Activated CD4-positive, alpha-beta T cell treated with anti-CD3 and anti-CD28 coated beads for 36 hours (primary cell): ENCODE measurements at regions not wholly inside any gene's neighbourhood (a gene's known extent, or its start where the extent isn't known, plus 50 kb on each side); places are given as distances from the start of the nearest gene placed in this dataset.

Experiments used
- ATAC-seq: fragments of 200-7000 bp; cut with Tn5 transposase; one replicate; pipeline ENCODE4 v1.10.0; 2021; ENCODE audit warnings: mild to moderate bottlenecking, moderate library complexity
- CTCF ChIA-PET: fragments of 350-600 bp; sonication (Branson Sonifier 250); formaldehyde crosslinking; loops from one replicate; lab custom pipeline; 2021; ENCODE audit warnings: antibody characterized with exemption; lab: Charles Lee
- POLR2A ChIA-PET: fragments of 350-600 bp; sonication (Branson Sonifier 250); formaldehyde crosslinking; loops from one replicate; lab custom pipeline; 2021; ENCODE audit warnings: antibody characterized with exemption, inconsistent platforms; lab: Charles Lee
- DNase-seq: peaks from one replicate; pipeline ENCODE4 v3.0.0-alpha.2; 2020
- H3K27ac Mint-ChIP-seq: one replicate; pipeline ENCODE4 v1.8.0; 2021; ENCODE audit warnings: mixed read lengths
- H3K27me3 Mint-ChIP-seq: one replicate; pipeline ENCODE4 v1.8.0; 2021; ENCODE audit warnings: mixed read lengths
- H3K36me3 Mint-ChIP-seq: one replicate; pipeline ENCODE4 v1.8.0; 2021; ENCODE audit warnings: low read depth, mixed read lengths
- H3K4me1 Mint-ChIP-seq: one replicate; pipeline ENCODE4 v1.8.0; 2021; ENCODE audit warnings: mixed read lengths
- H3K4me3 Mint-ChIP-seq: one replicate; pipeline ENCODE4 v1.8.0; 2021; ENCODE audit warnings: mild to moderate bottlenecking, moderate library complexity, mixed read lengths
- H3K9me3 Mint-ChIP-seq: one replicate; pipeline ENCODE4 v1.8.0; 2021; ENCODE audit warnings: low read depth, mixed read lengths
- intact Hi-C, 2 experiments: fragments of 100-400 bp; cut with DNase I in 1 of 2; cut with micrococcal nuclease in 1 of 2; formaldehyde crosslinking; loops; one replicate each; pipeline versions ENCODE4 v1.14.2 to v1.15.1; 2022 to 2024; cut with DNase I, micrococcal nuclease

- no peaks in the 10 kb centered on the region for H3K27me3 Mint-ChIP-seq
- H3K4me1 Mint-ChIP-seq = no peaks in the 10 kb centered on the region
- no peaks in the 10 kb centered on the region for H3K36me3 Mint-ChIP-seq
- peaks cover 9% of the 10 kb centered on the region for H3K9me3 Mint-ChIP-seq
- POLR2A ChIA-PET = no interaction called here
- no peak overlapping the region for H3K27ac Mint-ChIP-seq
- ATAC-seq (no peak), DNase-seq (no peak)
- intact Hi-C loops = no loop called here
- no peak overlapping the region for H3K4me3 Mint-ChIP-seq
- CTCF ChIA-PET = no interaction called here
These were observed 561.1 kb downstream of the PRDM9 start for GRCh38 chr5:24068524-24068923.

- Mint-ChIP-seq H3K27me3 (no peaks in the 10 kb centered on the region), H3K9me3 (peaks cover 4% of the 10 kb centered on the region), H3K27ac (no peak overlapping the region), H3K36me3 (no peaks in the 10 kb centered on the region), H3K4me3 (no peak overlapping the region), H3K4me1 (no peaks in the 10 kb centered on the region)
- POLR2A ChIA-PET = no interaction called here
- CTCF ChIA-PET = no interaction called here
- DNase-seq = no peak
- ATAC-seq = no peak
- intact Hi-C loops = no loop called here
These were observed 565.7 kb downstream of the PRDM9 start for GRCh38 chr5:24073107-24073506.

- no peaks in the 10 kb centered on the region for H3K36me3 Mint-ChIP-seq
These were observed 564.7 kb downstream of the CDH10 start for GRCh38 chr5:24080046-24080445.

GRCh38 chr5:24094081-24094679 is 550.6 kb downstream of the CDH10 start:
- H3K36me3 Mint-ChIP-seq = no peaks in the 10 kb centered on the region
- POLR2A ChIA-PET = no interaction called here

More at GRCh38 chr5:24080046-24080445, 564.7 kb downstream of the CDH10 start:
- intact Hi-C loops = no loop called here
- Mint-ChIP-seq H3K9me3 (peaks cover 8% of the 10 kb centered on the region), H3K4me1 (no peaks in the 10 kb centered on the region), H3K27me3 (no peaks in the 10 kb centered on the region), H3K4me3 (no peak overlapping the region), H3K27ac (no peak overlapping the region)
- DNase-seq (no peak), ATAC-seq (no peak)
- ChIA-PET CTCF (no interaction called here), POLR2A (no interaction called here)

GRCh38 chr5:24102010-24102409 is 542.8 kb downstream of the CDH10 start:
- intact Hi-C loops = no loop called here
- CTCF ChIA-PET = no interaction called here
- no peaks in the 10 kb centered on the region for H3K36me3 Mint-ChIP-seq
- no peaks in the 10 kb centered on the region for H3K4me1 Mint-ChIP-seq
- H3K27ac Mint-ChIP-seq = no peak overlapping the region
- peaks cover 4% of the 10 kb centered on the region for H3K9me3 Mint-ChIP-seq
- H3K27me3 Mint-ChIP-seq = no peaks in the 10 kb centered on the region
- POLR2A ChIA-PET = no interaction called here
- ATAC-seq (no peak), DNase-seq (no peak)
- no peak overlapping the region for H3K4me3 Mint-ChIP-seq

More at GRCh38 chr5:24094081-24094679, 550.6 kb downstream of the CDH10 start:
- Mint-ChIP-seq H3K27ac (no peak overlapping the region), H3K4me3 (no peak overlapping the region), H3K9me3 (peaks cover 20% of the 10 kb centered on the region), H3K27me3 (no peaks in the 10 kb centered on the region), H3K4me1 (no peaks in the 10 kb centered on the region)
- no peak for DNase-seq
- ATAC-seq = no peak
- CTCF ChIA-PET = no interaction called here
- intact Hi-C loops = no loop called here

GRCh38 chr5:24103451-24104023 is 541.2 kb downstream of the CDH10 start:
- POLR2A ChIA-PET = no interaction called here
- no peak overlapping the region for H3K27ac Mint-ChIP-seq
- no peaks in the 10 kb centered on the region for H3K36me3 Mint-ChIP-seq
- no peak for ATAC-seq
- H3K27me3 Mint-ChIP-seq = no peaks in the 10 kb centered on the region
- CTCF ChIA-PET = no interaction called here
- no peak for DNase-seq
- intact Hi-C loops = no loop called here
- no peak overlapping the region for H3K4me3 Mint-ChIP-seq
- H3K9me3 Mint-ChIP-seq = peaks cover 3% of the 10 kb centered on the region
- H3K4me1 Mint-ChIP-seq = no peaks in the 10 kb centered on the region

- no peak for DNase-seq
- intact Hi-C loops = loop anchor here in 1 of 2 experiments (5.0 kb wide), 1 partner anchor 288 kb away; no protein-coding TSS in a partner anchor
- no peak overlapping the region for H3K4me3 Mint-ChIP-seq
- H3K36me3 Mint-ChIP-seq = no peaks in the 10 kb centered on the region
- no peaks in the 10 kb centered on the region for H3K27me3 Mint-ChIP-seq
- POLR2A ChIA-PET = no interaction called here
- H3K27ac Mint-ChIP-seq = no peak overlapping the region
- no peak for ATAC-seq
- CTCF ChIA-PET = no interaction called here
- no peaks in the 10 kb centered on the region for H3K4me1 Mint-ChIP-seq
- peaks cover 9% of the 10 kb centered on the region for H3K9me3 Mint-ChIP-seq
These were observed 534.7 kb downstream of the CDH10 start for GRCh38 chr5:24110004-24110615.

GRCh38 chr5:24112420-24112819 is 532.4 kb downstream of the CDH10 start:
- intact Hi-C loops = loop anchor here in 1 of 2 experiments (5.0 kb wide), 1 partner anchor 290 kb away; no protein-coding TSS in a partner anchor
- ChIA-PET POLR2A (no interaction called here), CTCF (no interaction called here)
- Mint-ChIP-seq H3K27ac (no peak overlapping the region), H3K27me3 (no peaks in the 10 kb centered on the region), H3K9me3 (peaks cover 18% of the 10 kb centered on the region), H3K36me3 (no peaks in the 10 kb centered on the region), H3K4me3 (no peak overlapping the region), H3K4me1 (no peaks in the 10 kb centered on the region)
- DNase-seq (no peak), ATAC-seq (no peak)

- intact Hi-C loops = no loop called here
- no peak for ATAC-seq
- ChIA-PET CTCF (no interaction called here), POLR2A (no interaction called here)
- Mint-ChIP-seq H3K4me1 (no peaks in the 10 kb centered on the region), H3K9me3 (peaks cover 29% of the 10 kb centered on the region), H3K4me3 (no peak overlapping the region), H3K27ac (no peak overlapping the region), H3K36me3 (no peaks in the 10 kb centered on the region), H3K27me3 (no peaks in the 10 kb centered on the region)
- no peak for DNase-seq
These were observed 526.4 kb downstream of the CDH10 start for GRCh38 chr5:24118351-24118750.

- ChIA-PET POLR2A (no interaction called here), CTCF (no interaction called here)
- Mint-ChIP-seq H3K4me1 (no peaks in the 10 kb centered on the region), H3K27ac (no peak overlapping the region), H3K9me3 (peaks cover 7% of the 10 kb centered on the region), H3K4me3 (no peak overlapping the region), H3K27me3 (no peaks in the 10 kb centered on the region), H3K36me3 (no peaks in the 10 kb centered on the region)
- DNase-seq (no peak), ATAC-seq (no peak)
- intact Hi-C loops = no loop called here
These were observed 509.2 kb downstream of the CDH10 start for GRCh38 chr5:24135536-24135935.

- intact Hi-C loops = no loop called here
- no peaks in the 10 kb centered on the region for H3K36me3 Mint-ChIP-seq
- ChIA-PET CTCF (no interaction called here), POLR2A (no interaction called here)
- ATAC-seq (no peak), DNase-seq (no peak)
- no peaks in the 10 kb centered on the region for H3K4me1 Mint-ChIP-seq
- H3K27me3 Mint-ChIP-seq = no peaks in the 10 kb centered on the region
- H3K9me3 Mint-ChIP-seq = peaks cover 2% of the 10 kb centered on the region
- H3K4me3 Mint-ChIP-seq = no peak overlapping the region
- no peak overlapping the region for H3K27ac Mint-ChIP-seq
These were observed 503.7 kb downstream of the CDH10 start for GRCh38 chr5:24141046-24141445.

- Mint-ChIP-seq H3K4me1 (no peaks in the 10 kb centered on the region), H3K9me3 (no peaks in the 10 kb centered on the region), H3K27ac (no peak overlapping the region), H3K4me3 (no peak overlapping the region), H3K27me3 (no peaks in the 10 kb centered on the region), H3K36me3 (no peaks in the 10 kb centered on the region)
- ChIA-PET CTCF (no interaction called here), POLR2A (no interaction called here)
- no peak for ATAC-seq
- intact Hi-C loops = no loop called here
- no peak for DNase-seq
These were observed 502.4 kb downstream of the CDH10 start for GRCh38 chr5:24142341-24142740.
